ENCODE measurements at regions not wholly inside any gene's neighbourhood (a gene's known extent, or its start where the extent isn't known, plus 50 kb on each side); places are given as distances from the start of the nearest gene placed in this dataset.
"Not testable (repeated sequence)": the region's sequence is repeated elsewhere in the genome, so short reads cannot be mapped to it uniquely, and the experiment has no call there.

DNA sequence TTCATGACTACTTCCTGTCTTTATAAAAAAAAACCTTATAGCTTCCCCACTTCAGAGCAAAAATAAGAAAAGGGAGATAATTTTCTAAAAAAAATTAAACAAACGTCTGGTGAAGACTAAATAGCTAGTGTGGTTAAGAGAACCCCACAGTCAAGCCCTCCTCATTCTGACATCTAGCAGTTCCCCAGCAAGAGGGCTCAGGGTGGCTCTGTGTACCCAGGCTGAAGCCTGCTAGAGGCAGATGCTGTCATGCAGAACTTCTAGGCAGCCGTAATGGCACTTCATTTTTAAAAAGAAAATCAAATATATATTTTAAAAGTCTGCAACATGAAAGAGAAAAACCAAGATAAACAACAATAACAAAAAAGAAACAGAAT is 223.1 kb upstream of the KLF14 start:
- H3K27ac ChIP-seq (ENCODE audit: low read depth, low read length, poor library complexity, severe bottlenecking) = peak overlapping the region; percentile 69

DNA sequence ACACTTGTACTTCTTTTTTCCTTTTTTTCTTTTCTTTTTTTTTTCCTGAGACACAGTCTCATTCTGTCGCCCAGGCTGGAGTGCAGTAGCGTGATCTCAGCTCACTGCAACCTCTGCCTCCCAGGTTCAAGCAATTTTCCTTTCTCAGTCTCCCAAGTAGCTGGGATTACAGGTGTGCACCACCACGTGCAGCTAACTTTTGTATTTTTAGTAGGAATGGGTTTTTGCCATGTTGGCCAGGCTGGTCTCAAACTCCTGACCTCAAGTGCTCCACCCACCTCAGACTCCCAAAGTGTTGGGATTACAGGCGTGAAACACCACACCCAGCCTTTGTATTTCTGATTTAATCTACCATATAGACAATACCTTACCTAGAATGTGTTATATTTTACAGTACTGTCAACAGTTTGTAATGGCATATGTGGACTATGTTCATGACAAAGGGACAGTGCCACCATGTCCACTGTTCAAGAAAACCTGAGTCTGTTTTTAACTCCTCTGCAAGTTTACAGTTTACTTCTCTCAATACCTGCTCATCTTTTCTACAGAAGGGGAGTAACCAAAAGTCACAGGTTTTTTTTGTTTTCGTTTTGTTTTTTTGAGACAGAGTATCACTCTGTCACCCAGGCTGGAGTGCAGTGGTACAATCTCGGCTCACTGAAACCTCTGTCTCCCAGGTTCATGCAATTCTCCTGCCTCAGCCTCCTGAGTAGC is 223.9 kb upstream of the KLF14 start:
- H3K36me3 ChIP-seq (ENCODE audit: insufficient read depth, low read length, poor library complexity, severe bottlenecking) = peaks cover 53% of the 10 kb centered on the region
- H3K4me3 ChIP-seq (ENCODE audit: low read depth, low read length, poor library complexity, severe bottlenecking) = peak overlapping the region; percentile 61
- not testable (repeated sequence) for H3K27me3 ChIP-seq (replicated peaks; ENCODE audit: insufficient read depth, low read depth, low read length, poor library complexity); DNase-seq (ENCODE audit: low spot score); BruUV-seq (replicated peaks); H3K9me3 ChIP-seq (ENCODE audit: low read depth, low read length, poor library complexity, severe bottlenecking)
- intact Hi-C loops (cut with micrococcal nuclease; ENCODE audit: unreplicated experiment) = loop anchor here (5.0 kb wide), 1 partner anchor 79 kb away; no protein-coding TSS in a partner anchor
- peak overlapping the region; percentile 69 for H3K27ac ChIP-seq (ENCODE audit: low read depth, low read length, poor library complexity, severe bottlenecking)
- ChIA-PET POLR2A (ENCODE audit: low non-redundant PET) (interaction anchor here (0.6 kb wide), 2 partner anchors 46 to 108 kb away, joined by 3 to 6 read pairs; no protein-coding TSS in a partner anchor), CTCF (interaction anchor here (0.7 kb wide), 1 partner anchor 82 kb away, joined by 3 read pairs; no protein-coding TSS in a partner anchor)
- H3K4me1 ChIP-seq (ENCODE audit: insufficient read depth, low read length, poor library complexity, severe bottlenecking) = peaks cover 63% of the 10 kb centered on the region

More for the DNA sequence above, 223.1 kb upstream of the KLF14 start:
- intact Hi-C loops (cut with micrococcal nuclease; ENCODE audit: unreplicated experiment) = loop anchor here (5.0 kb wide), 1 partner anchor 80 kb away; no protein-coding TSS in a partner anchor
- no peaks in the 10 kb centered on the region for H3K27me3 ChIP-seq (replicated peaks; ENCODE audit: insufficient read depth, low read depth, low read length, poor library complexity)
- no peak for TF ChIP-seq EZH2 (IDR thresholded peaks at IDR 0.05; ENCODE audit: borderline replicate concordance, low read depth, low read length, poor library complexity, severe bottlenecking)
- TF ChIP-seq, protein P1, sequence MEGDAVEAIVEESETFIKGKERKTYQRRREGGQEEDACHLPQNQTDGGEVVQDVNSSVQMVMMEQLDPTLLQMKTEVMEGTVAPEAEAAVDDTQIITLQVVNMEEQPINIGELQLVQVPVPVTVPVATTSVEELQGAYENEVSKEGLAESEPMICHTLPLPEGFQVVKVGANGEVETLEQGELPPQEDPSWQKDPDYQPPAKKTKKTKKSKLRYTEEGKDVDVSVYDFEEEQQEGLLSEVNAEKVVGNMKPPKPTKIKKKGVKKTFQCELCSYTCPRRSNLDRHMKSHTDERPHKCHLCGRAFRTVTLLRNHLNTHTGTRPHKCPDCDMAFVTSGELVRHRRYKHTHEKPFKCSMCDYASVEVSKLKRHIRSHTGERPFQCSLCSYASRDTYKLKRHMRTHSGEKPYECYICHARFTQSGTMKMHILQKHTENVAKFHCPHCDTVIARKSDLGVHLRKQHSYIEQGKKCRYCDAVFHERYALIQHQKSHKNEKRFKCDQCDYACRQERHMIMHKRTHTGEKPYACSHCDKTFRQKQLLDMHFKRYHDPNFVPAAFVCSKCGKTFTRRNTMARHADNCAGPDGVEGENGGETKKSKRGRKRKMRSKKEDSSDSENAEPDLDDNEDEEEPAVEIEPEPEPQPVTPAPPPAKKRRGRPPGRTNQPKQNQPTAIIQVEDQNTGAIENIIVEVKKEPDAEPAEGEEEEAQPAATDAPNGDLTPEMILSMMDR (conservative IDR thresholded peaks at IDR 0.05; ENCODE audit: low read depth, low read length) = no peak
- DNase-seq (ENCODE audit: low spot score) = no peak
- no TSS peak for BruUV-seq (replicated peaks)
- peaks cover 60% of the 10 kb centered on the region for H3K36me3 ChIP-seq (ENCODE audit: insufficient read depth, low read length, poor library complexity, severe bottlenecking)
- no peaks in the 10 kb centered on the region for H3K9me3 ChIP-seq (ENCODE audit: low read depth, low read length, poor library complexity, severe bottlenecking)
- ChIA-PET CTCF (no interaction called here), POLR2A (ENCODE audit: low non-redundant PET) (interaction anchor here (0.6 kb wide), 1 partner anchor 109 kb away, joined by 3 read pairs; no protein-coding TSS in a partner anchor)
- H3K4me3 ChIP-seq (ENCODE audit: low read depth, low read length, poor library complexity, severe bottlenecking) = peak overlapping the region; percentile 61
- peaks cover 66% of the 10 kb centered on the region for H3K4me1 ChIP-seq (ENCODE audit: insufficient read depth, low read length, poor library complexity, severe bottlenecking)

DNA sequence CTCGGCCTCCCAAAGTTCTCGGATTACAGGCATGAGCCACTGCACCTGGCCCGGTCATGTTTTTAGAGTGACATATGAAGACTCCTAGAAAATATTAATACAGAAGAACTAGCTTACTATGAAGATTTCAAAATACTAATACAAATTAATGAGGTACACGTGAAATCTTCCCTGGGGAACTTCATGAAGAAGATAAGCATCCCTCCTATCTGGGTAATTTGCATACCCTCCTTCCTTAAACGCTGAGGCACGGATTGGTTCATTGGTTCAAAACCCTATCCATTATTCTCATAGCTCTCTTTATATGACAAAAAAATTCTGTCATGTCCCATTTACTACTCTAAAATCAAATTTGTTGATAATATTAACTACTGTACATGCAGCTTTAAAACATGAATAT is 224.8 kb upstream of the KLF14 start:
- H3K9me3 ChIP-seq (ENCODE audit: low read depth, low read length, poor library complexity, severe bottlenecking) = no peaks in the 10 kb centered on the region
- intact Hi-C loops (cut with micrococcal nuclease; ENCODE audit: unreplicated experiment) = loop anchor here (5.0 kb wide), 1 partner anchor 78 kb away; no protein-coding TSS in a partner anchor
- no peaks in the 10 kb centered on the region for H3K27me3 ChIP-seq (replicated peaks; ENCODE audit: insufficient read depth, low read depth, low read length, poor library complexity)
- H3K27ac ChIP-seq (ENCODE audit: low read depth, low read length, poor library complexity, severe bottlenecking) = no peak overlapping the region
- ChIA-PET CTCF (interaction anchor here (0.5 kb wide), 1 partner anchor 127 kb away, joined by 3 read pairs; no protein-coding TSS in a partner anchor), POLR2A (ENCODE audit: low non-redundant PET) (interaction anchor here (0.7 to 0.9 kb wide), 3 partner anchors 18 to 1218 kb away, joined by 3 to 4 read pairs (median 4); no protein-coding TSS in a partner anchor)
- peak overlapping the region; percentile 61 for H3K4me3 ChIP-seq (ENCODE audit: low read depth, low read length, poor library complexity, severe bottlenecking)
- peaks cover 54% of the 10 kb centered on the region for H3K4me1 ChIP-seq (ENCODE audit: insufficient read depth, low read length, poor library complexity, severe bottlenecking)
- no peak for DNase-seq (ENCODE audit: low spot score)
- no TSS peak for BruUV-seq (replicated peaks)
- peaks cover 46% of the 10 kb centered on the region for H3K36me3 ChIP-seq (ENCODE audit: insufficient read depth, low read length, poor library complexity, severe bottlenecking)
- no peak for TF ChIP-seq EZH2 (IDR thresholded peaks at IDR 0.05; ENCODE audit: borderline replicate concordance, low read depth, low read length, poor library complexity, severe bottlenecking)
- TF ChIP-seq, protein P1 (conservative IDR thresholded peaks at IDR 0.05; ENCODE audit: low read depth, low read length) = no peak

Measured in A673 (cell line).